ENCODE measurements at regions not wholly inside any gene's neighbourhood (a gene's known extent, or its start where the extent isn't known, plus 50 kb on each side); places are given as distances from the start of the nearest gene placed in this dataset.
"Not testable (repeated sequence)": the region's sequence is repeated elsewhere in the genome, so short reads cannot be mapped to it uniquely, and the experiment has no call there.

- no peak for DNase-seq (ENCODE audit: low read depth in 4 of 4, low spot score in 1 of 4)
Observed at GRCh38 chr11:87660926-87661660, 514.1 kb downstream of the RAB38 start.

- DNase-seq (ENCODE audit: low read depth in 4 of 4, low spot score in 1 of 4), result no peak
Observed at GRCh38 chr11:87659807-87660206, 515.4 kb downstream of the RAB38 start.

GRCh38 chr11:87645626-87646025 lies 529.6 kb downstream of the RAB38 start:
- no peak for DNase-seq (ENCODE audit: low read depth in 4 of 4, low spot score in 1 of 4)

GRCh38 chr11:87639753-87640364 lies 535.4 kb downstream of the RAB38 start:
- DNase-seq (ENCODE audit: low read depth in 4 of 4, low spot score in 1 of 4), result no peak

- DNase-seq (ENCODE audit: low read depth in 4 of 4, low spot score in 1 of 4), result no peak
Observed at GRCh38 chr11:87635001-87635400, 540.2 kb downstream of the RAB38 start.

- no peak for DNase-seq (ENCODE audit: low read depth in 4 of 4, low spot score in 1 of 4)
Observed at GRCh38 chr11:87634331-87634730, 540.9 kb downstream of the RAB38 start.

- no peak for DNase-seq (ENCODE audit: low read depth in 4 of 4, low spot score in 1 of 4)
Observed at GRCh38 chr11:87628957-87629356, 546.3 kb downstream of the RAB38 start.

GRCh38 chr11:87628026-87628580 lies 547.1 kb downstream of the RAB38 start:
- no peak for DNase-seq (ENCODE audit: low read depth in 4 of 4, low spot score in 1 of 4)

GRCh38 chr11:87623531-87624365 lies 551.5 kb downstream of the RAB38 start:
- not testable (repeated sequence) for DNase-seq (ENCODE audit: low read depth in 4 of 4, low spot score in 1 of 4)

- DNase-seq (ENCODE audit: low read depth in 4 of 4, low spot score in 1 of 4), result no peak
Observed at GRCh38 chr11:87616511-87616910, 558.7 kb downstream of the RAB38 start.

GRCh38 chr11:87604350-87604749 lies 566.6 kb downstream of the TMEM135 start:
- no peak for DNase-seq (ENCODE audit: low read depth in 4 of 4, low spot score in 1 of 4)

GRCh38 chr11:87603887-87604286 lies 566.2 kb downstream of the TMEM135 start:
- no peak for DNase-seq (ENCODE audit: low read depth in 4 of 4, low spot score in 1 of 4)

- DNase-seq (ENCODE audit: low read depth in 4 of 4, low spot score in 1 of 4), result no peak
Observed at GRCh38 chr11:87602776-87603175, 565.0 kb downstream of the TMEM135 start.

GRCh38 chr11:87600938-87601337 lies 563.2 kb downstream of the TMEM135 start:
- DNase-seq (ENCODE audit: low read depth in 4 of 4, low spot score in 1 of 4), result no peak

- DNase-seq (ENCODE audit: low read depth in 4 of 4, low spot score in 1 of 4), result no peak
Observed at GRCh38 chr11:87597725-87598124, 560.0 kb downstream of the TMEM135 start.

GRCh38 chr11:87596176-87596575 lies 558.4 kb downstream of the TMEM135 start:
- DNase-seq (ENCODE audit: low read depth in 4 of 4, low spot score in 1 of 4), result no peak

- DNase-seq (ENCODE audit: low read depth in 4 of 4, low spot score in 1 of 4), result no peak
Observed at GRCh38 chr11:87589082-87589481, 551.3 kb downstream of the TMEM135 start.

GRCh38 chr11:87585613-87586012 lies 547.9 kb downstream of the TMEM135 start:
- not testable (repeated sequence) for DNase-seq (ENCODE audit: low read depth in 4 of 4, low spot score in 1 of 4)

GRCh38 chr11:87583931-87584330 lies 546.2 kb downstream of the TMEM135 start:
- no peak for DNase-seq (ENCODE audit: low read depth in 4 of 4, low spot score in 1 of 4)

GRCh38 chr11:87575088-87575487 lies 537.4 kb downstream of the TMEM135 start:
- DNase-seq (ENCODE audit: low read depth in 4 of 4, low spot score in 1 of 4), result no peak

- no peak for DNase-seq (ENCODE audit: low read depth in 4 of 4, low spot score in 1 of 4)
Observed at GRCh38 chr11:87574193-87574592, 536.5 kb downstream of the TMEM135 start.

- DNase-seq (ENCODE audit: low read depth in 4 of 4, low spot score in 1 of 4), result no peak
Observed at GRCh38 chr11:87573708-87574107, 536.0 kb downstream of the TMEM135 start.
